ENCODE measurements at regions not wholly inside any gene's neighbourhood (a gene's known extent, or its start where the extent isn't known, plus 50 kb on each side); places are given as distances from the start of the nearest gene placed in this dataset.

- DNase-seq, result peak; percentile 55
Observed at GRCh38 chr14:60563113-60563512, 54.2 kb downstream of the SIX6 start.

- DNase-seq, result no peak
Observed at GRCh38 chr14:60565211-60565610, 56.3 kb downstream of the SIX6 start.

GRCh38 chr14:60566101-60566500, 57.2 kb downstream of the SIX6 start:
- DNase-seq, result no peak

GRCh38 chr14:60573943-60574495, 65.1 kb downstream of the SIX6 start:
- no peak for DNase-seq

GRCh38 chr14:60575008-60575407, 66.1 kb downstream of the SIX6 start:
- no peak for DNase-seq

GRCh38 chr14:60585676-60586075, 63.6 kb downstream of the SIX1 start:
- no peak for DNase-seq

- no peak for DNase-seq
Observed at GRCh38 chr14:60589442-60589841, 59.8 kb downstream of the SIX1 start.

GRCh38 chr14:60590991-60591414, 58.3 kb downstream of the SIX1 start:
- no peak for DNase-seq

All from femur (tissue), 1 donor.